NCI-H2107 (cell line): ENCODE measurements at regions not wholly inside any gene's neighbourhood (a gene's known extent, or its start where the extent isn't known, plus 50 kb on each side); places are given as distances from the start of the nearest gene placed in this dataset.

Experiments
- DNase-seq: peaks from one replicate; lab custom pipeline; 2025; lab: John Stamatoyannopoulos, UW

DNA sequence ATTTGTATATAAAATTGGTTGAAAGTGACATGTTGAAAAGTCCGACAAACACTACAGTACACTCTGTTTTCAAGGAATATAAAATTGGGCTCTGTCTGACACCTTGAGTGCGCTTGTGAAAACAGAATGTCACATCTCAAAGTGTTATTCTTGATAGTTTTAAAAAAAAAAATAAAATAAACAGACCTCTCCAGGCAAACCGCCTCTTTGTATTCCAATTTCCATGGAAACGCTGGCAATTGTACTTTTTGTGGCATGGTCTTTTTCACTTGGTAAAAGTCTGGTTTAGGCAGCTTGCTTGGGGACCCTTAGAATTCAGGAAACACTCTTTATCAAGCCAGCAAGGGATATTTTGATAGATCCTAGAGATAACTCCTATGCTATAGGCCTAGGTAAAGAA is 302.5 kb downstream of the RAB28 start:
- no peak for DNase-seq

DNA sequence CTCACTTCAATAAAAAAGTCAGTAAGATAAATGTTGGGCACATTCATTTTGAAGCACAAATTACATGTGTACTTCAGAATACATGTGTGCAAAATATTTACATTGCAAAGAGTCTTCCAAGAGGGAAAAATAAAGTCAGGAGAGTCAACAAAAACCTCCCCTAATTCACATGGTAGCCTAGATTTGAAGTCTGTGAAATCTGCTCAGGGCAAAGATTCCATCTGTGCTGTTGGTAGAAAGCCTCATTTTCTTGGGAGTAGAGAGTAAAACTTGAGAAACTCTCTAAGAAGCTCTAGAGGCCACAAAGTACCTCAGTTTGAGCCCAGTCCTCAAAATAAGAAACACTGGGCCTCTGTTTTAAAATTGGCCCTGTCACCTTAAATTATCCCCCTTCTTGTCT is 303.4 kb downstream of the RAB28 start:
- no peak for DNase-seq

DNA sequence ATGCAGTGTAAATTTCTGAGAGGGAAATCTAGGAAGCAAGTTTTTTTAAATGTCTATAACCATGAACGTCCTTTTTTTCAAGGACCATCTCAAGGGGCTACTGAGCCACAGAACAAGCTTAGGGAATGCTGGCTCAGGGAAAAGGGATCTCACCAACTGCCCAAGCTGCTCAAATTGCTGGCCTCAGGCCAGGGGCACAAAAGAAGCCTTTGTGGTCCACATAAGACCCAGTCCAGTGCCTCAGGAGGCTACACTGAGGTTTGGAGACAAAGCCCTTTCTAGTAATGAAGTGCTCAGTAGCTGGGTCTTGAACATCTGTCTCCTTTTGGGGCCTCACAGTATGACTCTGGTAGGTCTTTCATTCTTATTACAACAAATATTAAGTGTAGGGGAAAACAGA is 305.5 kb downstream of the RAB28 start:
- DNase-seq, result no peak

GRCh38 chr4:13176741-13177142 is 307.4 kb downstream of the RAB28 start:
- no peak for DNase-seq

- DNase-seq, result no peak
Observed at GRCh38 chr4:13174926-13175325, 309.2 kb downstream of the RAB28 start.

DNA sequence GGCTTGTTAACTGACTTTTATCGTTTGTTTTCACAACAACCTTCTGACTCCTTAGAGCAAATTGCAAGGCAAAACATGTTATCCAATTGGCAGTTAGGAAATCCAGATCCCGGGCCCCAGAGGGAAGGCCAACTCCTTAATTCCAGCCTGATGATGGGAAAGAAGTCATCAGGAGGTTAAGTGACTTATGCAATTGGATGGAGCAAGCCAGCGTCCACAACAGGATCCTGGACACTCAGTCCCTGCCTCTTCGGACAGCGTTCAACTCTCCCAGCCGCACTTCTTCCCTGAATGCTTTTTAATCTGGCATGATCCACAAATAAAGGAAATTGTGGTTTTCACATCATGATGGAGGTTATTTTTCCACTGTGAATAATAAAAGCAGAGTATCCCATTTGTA is 310.1 kb downstream of the RAB28 start:
- DNase-seq, result no peak

GRCh38 chr4:13171292-13172057 is 312.7 kb downstream of the RAB28 start:
- no peak for DNase-seq

GRCh38 chr4:13169731-13170525 is 314.2 kb downstream of the RAB28 start:
- DNase-seq, result no peak

DNA sequence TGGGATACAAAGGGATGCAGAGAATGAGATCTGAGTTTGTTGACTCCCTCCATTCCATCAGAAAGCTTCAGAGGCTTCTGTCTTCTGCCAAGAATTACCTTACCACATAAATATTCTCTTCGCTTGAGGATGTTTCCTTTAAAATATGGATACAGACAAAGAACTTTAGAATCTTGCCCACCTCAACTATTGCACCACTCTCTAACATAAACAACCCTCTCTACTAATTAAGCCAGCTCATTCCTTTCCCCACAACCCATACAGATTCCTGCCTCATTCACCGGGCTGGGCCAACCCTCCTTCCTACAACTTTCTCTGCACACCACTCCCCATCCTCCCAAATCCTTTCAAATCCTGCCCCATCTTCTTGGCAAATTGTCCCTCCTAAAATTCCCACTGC is 315.8 kb downstream of the RAB28 start:
- DNase-seq, result no peak

DNA sequence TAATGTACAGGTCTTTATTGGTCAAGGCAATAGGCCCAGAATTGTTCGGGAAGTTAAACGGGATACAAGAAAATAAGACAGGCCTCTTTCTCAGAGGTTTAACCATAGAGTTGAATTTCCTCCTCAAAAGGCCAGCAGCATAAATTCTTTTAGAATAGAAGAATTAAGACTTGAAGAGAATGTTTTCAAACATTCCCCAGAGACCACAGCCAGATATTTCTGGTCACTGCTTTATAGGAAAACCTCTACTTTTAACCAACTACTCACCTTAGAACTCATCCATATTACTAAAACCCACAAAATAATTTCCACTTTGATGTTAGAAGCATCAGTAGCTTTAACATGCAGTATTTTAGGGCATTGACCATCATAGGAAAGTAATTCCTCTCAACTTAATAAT is 317.9 kb downstream of the RAB28 start:
- no peak for DNase-seq

GRCh38 chr4:13164783-13165331 is 319.3 kb downstream of the RAB28 start:
- DNase-seq, result no peak

GRCh38 chr4:13162886-13163285 is 321.3 kb downstream of the RAB28 start:
- DNase-seq, result no peak

DNA sequence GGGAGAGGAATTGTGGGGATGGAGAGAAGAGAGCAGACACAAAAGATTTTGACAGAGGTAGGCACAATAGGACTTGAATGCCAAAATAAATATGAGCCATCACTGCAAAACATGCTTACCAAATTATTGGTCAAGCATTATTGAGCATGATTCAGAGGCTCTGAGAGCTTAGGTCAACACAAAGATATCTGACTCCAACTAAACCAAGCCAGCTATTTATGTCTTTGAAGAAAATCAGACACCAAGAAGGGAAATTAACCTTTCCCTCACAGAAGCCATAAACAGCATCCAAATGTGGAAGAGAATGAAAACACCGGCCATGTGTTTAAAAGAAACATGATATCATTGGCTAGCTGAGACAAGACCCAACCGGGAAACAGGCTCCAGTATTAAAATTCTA is 323.2 kb downstream of the RAB28 start:
- no peak for DNase-seq

DNA sequence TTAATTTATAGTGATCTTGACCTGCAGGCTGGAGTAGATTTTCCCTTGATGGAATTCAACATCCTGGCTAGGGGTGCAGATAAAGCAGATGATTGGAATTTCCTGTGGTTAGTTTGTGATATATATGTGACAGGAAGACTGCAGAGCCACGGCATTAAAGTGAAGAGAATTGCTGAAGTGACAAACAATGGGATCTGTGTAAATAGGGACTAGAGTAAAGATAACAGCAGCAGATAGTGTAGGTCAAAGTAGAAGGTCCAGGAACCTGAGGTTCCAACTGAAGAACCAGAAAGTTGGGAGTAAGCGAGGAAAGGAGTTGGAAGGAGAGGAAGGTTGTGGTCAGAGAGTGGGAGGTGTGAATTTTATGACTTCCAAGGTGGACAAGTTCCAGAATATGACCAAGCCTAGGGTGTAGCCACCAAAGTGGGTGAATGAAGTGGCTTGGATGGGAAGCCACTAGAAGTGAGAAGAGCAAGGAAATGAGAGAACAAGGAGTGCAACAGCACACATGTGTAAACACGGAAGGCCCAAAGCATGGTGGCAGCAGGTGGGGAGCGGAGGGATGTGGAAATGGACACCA is 325.0 kb downstream of the RAB28 start:
- DNase-seq, result no peak

- DNase-seq, result no peak
Observed at GRCh38 chr4:13151194-13151593, 332.9 kb downstream of the RAB28 start.

DNA sequence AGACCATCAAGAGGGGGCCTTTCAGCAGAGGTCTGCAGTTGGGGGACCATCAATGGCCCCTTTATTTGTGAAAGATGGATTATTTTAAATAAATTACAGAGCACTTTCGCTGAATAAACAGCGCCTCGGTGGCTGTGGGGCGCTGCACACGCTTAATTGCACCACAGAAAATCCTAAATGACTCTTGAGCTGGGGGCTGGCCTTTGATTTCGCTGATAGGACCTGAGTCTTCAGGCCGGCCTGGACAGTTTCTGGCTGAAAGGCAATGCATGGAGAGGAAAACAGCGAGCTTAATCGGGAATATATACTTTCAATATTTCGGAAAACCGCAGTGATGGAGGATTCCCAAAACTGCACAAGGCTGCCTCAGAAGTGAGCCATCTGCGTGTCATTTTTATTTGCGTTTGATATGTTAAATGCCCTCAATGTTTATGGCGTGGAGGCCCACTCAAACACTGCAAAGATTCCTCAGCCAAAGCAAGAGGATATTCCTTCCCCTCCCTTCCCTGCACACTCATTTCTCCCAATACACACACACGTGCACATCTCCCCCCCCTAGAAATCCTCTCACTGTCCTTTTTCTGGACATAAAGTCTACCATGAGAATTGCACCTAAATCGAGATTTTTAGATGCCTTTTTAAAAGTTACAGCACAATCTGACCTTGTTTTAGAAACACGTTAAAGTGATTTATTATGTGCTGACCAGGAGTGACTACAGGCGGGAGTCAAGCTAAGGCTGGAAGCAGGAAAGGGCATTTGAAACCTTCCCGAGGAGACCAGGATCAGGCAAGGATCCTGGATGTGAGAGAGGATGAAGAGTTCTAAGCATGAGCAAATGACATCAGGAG is 340.7 kb downstream of the RAB28 start:
- no peak for DNase-seq

GRCh38 chr4:13142726-13143125 is 341.4 kb downstream of the RAB28 start:
- DNase-seq, result no peak

DNA sequence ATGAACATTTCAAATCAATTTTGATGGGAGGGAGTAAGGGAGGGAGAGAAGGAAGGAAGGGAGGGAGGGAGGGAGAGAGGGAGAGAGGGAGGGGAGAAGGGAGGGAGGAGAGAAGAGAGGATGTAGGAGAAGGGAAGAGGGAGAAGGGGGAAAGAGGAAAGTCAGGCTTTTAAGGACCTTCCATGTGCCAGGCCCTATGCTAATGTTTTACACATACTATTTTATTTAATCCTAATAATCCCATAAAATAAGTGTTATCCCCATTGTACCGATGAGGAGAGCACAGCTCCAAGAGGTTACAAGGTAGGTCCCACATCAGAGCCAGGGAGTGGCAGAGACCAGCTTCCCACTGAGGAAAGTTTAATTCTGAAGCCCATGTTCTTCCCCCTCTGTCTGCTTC is 341.9 kb downstream of the RAB28 start:
- DNase-seq, result no peak

DNA sequence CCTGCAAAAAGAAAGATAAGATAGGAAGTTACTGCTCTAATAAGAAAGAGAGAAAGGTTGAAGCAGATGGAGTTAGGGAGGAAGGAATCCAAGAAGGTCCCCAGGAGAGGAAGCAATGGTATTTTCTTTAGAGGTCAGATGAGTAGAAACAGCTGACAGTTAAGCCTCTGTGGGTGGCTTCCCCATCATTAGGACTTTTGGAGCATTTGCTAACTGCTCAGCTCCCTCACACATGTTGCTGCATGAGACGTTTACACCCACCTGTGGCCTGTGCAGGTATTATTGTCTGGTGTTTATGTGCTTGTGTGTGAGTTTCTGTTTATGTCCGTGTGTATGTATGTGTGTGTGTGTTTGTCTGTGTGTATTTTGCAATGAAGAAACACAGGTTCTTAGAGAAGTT is 346.8 kb downstream of the RAB28 start:
- DNase-seq, result no peak

- no peak for DNase-seq
Observed at GRCh38 chr4:13133700-13134099, 350.4 kb downstream of the RAB28 start.

DNA sequence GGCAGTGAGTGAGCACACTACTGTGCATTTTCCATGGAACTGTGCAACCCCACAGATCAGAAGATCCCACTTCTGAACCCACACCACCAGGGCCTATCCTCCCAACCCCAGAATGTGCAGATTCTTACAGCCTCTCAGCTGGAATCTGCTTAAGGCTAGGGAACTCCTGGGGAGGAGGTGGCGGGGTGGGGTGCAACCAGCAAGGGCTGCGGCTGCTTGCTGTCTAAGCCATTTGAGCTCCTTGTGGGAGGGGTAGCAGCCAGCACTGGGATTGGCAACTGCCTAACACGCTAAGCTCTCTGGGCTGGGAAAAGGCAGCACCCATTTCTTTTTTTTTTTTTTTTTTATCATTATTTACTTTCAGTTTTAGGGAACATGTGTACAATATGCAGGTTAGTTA is 353.3 kb downstream of the RAB28 start:
- no peak for DNase-seq

- no peak for DNase-seq
Observed at GRCh38 chr4:13129095-13129494, 355.0 kb downstream of the RAB28 start.
